ENCODE measurements at regions not wholly inside any gene's neighbourhood (a gene's known extent, or its start where the extent isn't known, plus 50 kb on each side); places are given as distances from the start of the nearest gene placed in this dataset.

- no peak for DNase-seq (ENCODE audit: extremely low read depth, low read depth)
Measured at GRCh38 chr3:72473156-72473555, 375.1 kb downstream of the SHQ1 start.

- no peak for DNase-seq (ENCODE audit: extremely low read depth, low read depth)
Measured at GRCh38 chr3:72470904-72471417, 377.3 kb downstream of the SHQ1 start.

- DNase-seq (ENCODE audit: extremely low read depth, low read depth) = no peak
Measured at GRCh38 chr3:72465853-72466252, 382.4 kb downstream of the SHQ1 start.

GRCh38 chr3:72463083-72463482 is 385.2 kb downstream of the SHQ1 start:
- no peak for DNase-seq (ENCODE audit: extremely low read depth, low read depth)

- no peak for DNase-seq (ENCODE audit: extremely low read depth, low read depth)
Measured at GRCh38 chr3:72462595-72463011, 385.6 kb downstream of the SHQ1 start.

- DNase-seq (ENCODE audit: extremely low read depth, low read depth) = no peak
Measured at GRCh38 chr3:72461787-72462186, 386.5 kb downstream of the SHQ1 start.

- DNase-seq (ENCODE audit: extremely low read depth, low read depth) = no peak
Measured at GRCh38 chr3:72460205-72461174, 387.8 kb downstream of the SHQ1 start.

GRCh38 chr3:72459588-72459987 is 388.7 kb downstream of the SHQ1 start:
- DNase-seq (ENCODE audit: extremely low read depth, low read depth) = no peak

- DNase-seq (ENCODE audit: extremely low read depth, low read depth) = no peak
Measured at GRCh38 chr3:72458375-72458774, 389.9 kb downstream of the SHQ1 start.

- DNase-seq (ENCODE audit: extremely low read depth, low read depth) = no peak
Measured at GRCh38 chr3:72454441-72454840, 393.8 kb downstream of the SHQ1 start.

GRCh38 chr3:72453706-72454105 is 394.5 kb downstream of the SHQ1 start:
- no peak for DNase-seq (ENCODE audit: extremely low read depth, low read depth)

- DNase-seq (ENCODE audit: extremely low read depth, low read depth) = no peak
Measured at GRCh38 chr3:72452745-72453144, 395.5 kb downstream of the SHQ1 start.

GRCh38 chr3:72451841-72452240 is 396.4 kb downstream of the SHQ1 start:
- DNase-seq (ENCODE audit: extremely low read depth, low read depth) = no peak

- DNase-seq (ENCODE audit: extremely low read depth, low read depth) = no peak
Measured at GRCh38 chr3:72449551-72449950, 398.7 kb downstream of the SHQ1 start.

GRCh38 chr3:72448858-72449257 is 399.4 kb downstream of the SHQ1 start:
- no peak for DNase-seq (ENCODE audit: extremely low read depth, low read depth)

GRCh38 chr3:72448375-72448823 is 399.8 kb downstream of the SHQ1 start:
- DNase-seq (ENCODE audit: extremely low read depth, low read depth) = no peak

- peak; percentile 82 for DNase-seq (ENCODE audit: extremely low read depth, low read depth)
Measured at GRCh38 chr3:72447059-72447946, 400.9 kb downstream of the SHQ1 start.

- DNase-seq (ENCODE audit: extremely low read depth, low read depth) = peak; percentile 6
Measured at GRCh38 chr3:72446218-72447058, 401.8 kb downstream of the SHQ1 start, which contains the start of gene RYBP. TSS of gene RYBP (minus strand) at chr3:72446621.

- no peak for DNase-seq (ENCODE audit: extremely low read depth, low read depth)
Measured at GRCh38 chr3:72445827-72446217, 402.4 kb downstream of the SHQ1 start.

- no peak for DNase-seq (ENCODE audit: extremely low read depth, low read depth)
Measured at GRCh38 chr3:72444656-72445223, 403.5 kb downstream of the SHQ1 start.

All from NCI-H460 (cell line).